ENCODE measurements at regions not wholly inside any gene's neighbourhood (a gene's known extent, or its start where the extent isn't known, plus 50 kb on each side); places are given as distances from the start of the nearest gene placed in this dataset.
"Not testable (repeated sequence)": the region's sequence is repeated elsewhere in the genome, so short reads cannot be mapped to it uniquely, and the experiment has no call there.

DNA sequence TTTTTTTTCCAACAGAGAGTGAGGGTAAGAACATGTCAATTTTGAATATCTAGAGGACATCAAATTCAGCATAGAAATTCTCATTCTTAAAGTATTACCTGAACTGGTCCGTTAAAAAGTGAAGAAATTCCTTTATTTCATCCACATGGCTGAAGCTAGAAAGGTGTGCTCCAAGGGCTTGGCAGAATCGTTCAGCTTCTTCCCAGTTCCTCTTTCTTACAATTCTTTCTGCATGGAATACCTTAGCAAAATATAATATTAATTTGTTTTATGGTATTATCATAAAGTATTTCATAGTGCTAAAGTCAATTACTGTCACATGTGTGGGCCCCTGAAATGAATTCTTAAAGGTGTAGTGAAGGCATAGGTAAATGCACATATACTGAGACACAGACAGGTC lies 74.3 kb upstream of the CD302 start:
- Histone ChIP-seq H4K91ac (ENCODE audit: insufficient read depth, low read depth, low read length) (no peak overlapping the region), H2AFZ (replicated peaks; ENCODE audit: low read length, poor library complexity) (no peak overlapping the region), H3K9ac (ENCODE audit: low read depth, low read length) (no peak overlapping the region), H3K27ac (ENCODE audit: insufficient read depth, low read length) (no peak overlapping the region), H4K5ac (ENCODE audit: low read depth, low read length) (no peak overlapping the region), H3K36me3 (ENCODE audit: control insufficient read depth, insufficient read depth, low read length) (no peaks in the 10 kb centered on the region), H3K4ac (ENCODE audit: low read depth, low read length) (no peak overlapping the region), H3K4me2 (ENCODE audit: low read depth, low read length) (no peak overlapping the region), H2AK5ac (ENCODE audit: low read depth, low read length) (no peak overlapping the region), H3K9me1 (ENCODE audit: insufficient read depth, low read length) (no peaks in the 10 kb centered on the region), H2AK9ac (replicated peaks; ENCODE audit: low read depth, low read length, poor library complexity) (no peak overlapping the region), H2BK15ac (ENCODE audit: low read depth, low read length) (no peak overlapping the region), H3K27me3 (ENCODE audit: control insufficient read depth, insufficient read depth, low read length) (no peaks in the 10 kb centered on the region; the same call in 1 of the 2 replicates), H3K14ac (replicated peaks; ENCODE audit: low read depth, low read length) (no peak overlapping the region), H3K9me3 (ENCODE audit: control insufficient read depth, insufficient read depth, low read length) (no peaks in the 10 kb centered on the region), H2BK5ac (ENCODE audit: low read depth, low read length, poor library complexity, severe bottlenecking) (no peak overlapping the region), H4K8ac (ENCODE audit: low read depth in 2 of 2, low read length in 2 of 2) (no peak overlapping the region), H4K20me1 (ENCODE audit: insufficient read depth, low read length) (no peaks in the 10 kb centered on the region), H3K4me1 (ENCODE audit: control insufficient read depth, insufficient read depth, low read length) (no peaks in the 10 kb centered on the region), H2BK20ac (ENCODE audit: low read depth, low read length) (no peak overlapping the region), H3K79me1 (ENCODE audit: low read depth in 1 of 2, low read length in 2 of 2) (no peaks in the 10 kb centered on the region), H3K18ac (ENCODE audit: low read depth, low read length) (no peak overlapping the region), H3K56ac (ENCODE audit: extremely low read depth, insufficient read depth, low read length) (no peak overlapping the region), H3K4me3 (ENCODE audit: insufficient read depth, low read depth, low read length) (no peak overlapping the region), H3K23ac (ENCODE audit: low read depth, low read length) (no peak overlapping the region), H2BK120ac (ENCODE audit: low read depth, low read length) (no peak overlapping the region)
- ATAC-seq (ENCODE audit: low read depth) (no peak), DNase-seq (no peak)
- BruUV-seq (replicated peaks) = no TSS peak
- TF ChIP-seq FOS (IDR thresholded peaks at IDR 0.05; ENCODE audit: low read depth, low read length) (no peak), SMC3 (IDR thresholded peaks at IDR 0.05; ENCODE audit: low read depth, low read length) (no peak), MAZ (IDR thresholded peaks at IDR 0.05; ENCODE audit: borderline replicate concordance, low read depth, low read length) (no peak), BHLHE40 (IDR thresholded peaks at IDR 0.05; ENCODE audit: low read depth, low read length) (no peak), RAD21 (IDR thresholded peaks at IDR 0.05; ENCODE audit: low read length) (no peak), CEBPB (IDR thresholded peaks at IDR 0.05; ENCODE audit: low read depth, low read length) (no peak), MXI1 (IDR thresholded peaks at IDR 0.05; ENCODE audit: borderline replicate concordance, low read depth, low read length) (no peak), POLR2A (IDR thresholded peaks at IDR 0.05; ENCODE audit: low read depth, low read length) (no peak)
- TF ChIP-seq, protein P1, sequence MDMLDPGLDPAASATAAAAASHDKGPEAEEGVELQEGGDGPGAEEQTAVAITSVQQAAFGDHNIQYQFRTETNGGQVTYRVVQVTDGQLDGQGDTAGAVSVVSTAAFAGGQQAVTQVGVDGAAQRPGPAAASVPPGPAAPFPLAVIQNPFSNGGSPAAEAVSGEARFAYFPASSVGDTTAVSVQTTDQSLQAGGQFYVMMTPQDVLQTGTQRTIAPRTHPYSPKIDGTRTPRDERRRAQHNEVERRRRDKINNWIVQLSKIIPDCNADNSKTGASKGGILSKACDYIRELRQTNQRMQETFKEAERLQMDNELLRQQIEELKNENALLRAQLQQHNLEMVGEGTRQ (IDR thresholded peaks at IDR 0.05; ENCODE audit: low read depth, low read length) = no peak
- in situ Hi-C loops (cut with MboI; ENCODE audit: low sequenced_read_pairs) = no loop called here
- WGBS, 2 experiments (ENCODE audit: extremely low coverage in 2 of 2, insufficient read length in 1 of 2) = no CpG with 5 or more reads among the region's 2 CpGs
- POLR2A ChIA-PET (ENCODE audit: unreplicated experiment) = no interaction called here
- dilution Hi-C loops (cut with HindIII; ENCODE audit: low sequenced_read_pairs, unreplicated experiment) = no loop called here
- CTCF ChIA-PET = no interaction called here
- intact Hi-C loops (cut with micrococcal nuclease) = no loop called here

DNA sequence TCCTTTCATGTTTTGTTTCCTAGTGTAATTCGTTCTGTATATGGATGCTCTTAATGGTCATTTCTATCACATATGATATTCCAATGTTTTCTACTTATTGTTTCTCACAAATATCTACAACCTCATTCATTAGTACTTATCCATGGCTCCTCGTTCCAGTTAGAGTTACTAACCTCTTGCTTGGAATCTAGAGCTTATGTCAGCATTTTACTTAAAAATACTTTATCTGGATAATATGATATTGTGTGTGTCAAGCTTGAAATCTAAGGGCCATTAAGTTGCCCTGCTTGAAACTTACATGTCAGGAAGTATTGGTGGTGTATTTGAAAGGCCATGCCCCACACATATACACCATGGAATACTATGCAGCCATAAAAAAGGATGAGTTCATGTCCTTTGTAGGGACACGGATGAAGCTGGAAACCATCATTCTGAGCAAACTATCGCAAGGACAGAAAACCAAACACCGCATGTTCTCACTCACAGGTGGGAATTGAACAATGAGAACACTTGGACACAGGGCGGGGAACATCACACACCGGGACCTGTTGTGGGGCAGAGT lies 70.7 kb upstream of the CD302 start:
- H3K4me3 ChIP-seq (ENCODE audit: insufficient read depth, low read depth, low read length); H2BK15ac ChIP-seq (ENCODE audit: low read depth, low read length); BruUV-seq (replicated peaks); H3K14ac ChIP-seq (replicated peaks; ENCODE audit: low read depth, low read length); H3K79me1 ChIP-seq (ENCODE audit: low read depth in 1 of 2, low read length in 2 of 2); ATAC-seq (ENCODE audit: low read depth); H3K9ac ChIP-seq (ENCODE audit: low read depth, low read length); H4K8ac ChIP-seq (ENCODE audit: low read depth in 2 of 2, low read length in 2 of 2); H2AFZ ChIP-seq (replicated peaks; ENCODE audit: low read length, poor library complexity); H3K9me1 ChIP-seq (ENCODE audit: insufficient read depth, low read length); H3K4ac ChIP-seq (ENCODE audit: low read depth, low read length); H2BK120ac ChIP-seq (ENCODE audit: low read depth, low read length); H3K27ac ChIP-seq (ENCODE audit: insufficient read depth, low read length); H3K56ac ChIP-seq (ENCODE audit: extremely low read depth, insufficient read depth, low read length); dilution Hi-C loops (cut with HindIII; ENCODE audit: low sequenced_read_pairs, unreplicated experiment); H3K36me3 ChIP-seq (ENCODE audit: control insufficient read depth, insufficient read depth, low read length); H3K23ac ChIP-seq (ENCODE audit: low read depth, low read length); in situ Hi-C loops (cut with MboI; ENCODE audit: low sequenced_read_pairs); H3K9me3 ChIP-seq (ENCODE audit: control insufficient read depth, insufficient read depth, low read length); H4K5ac ChIP-seq (ENCODE audit: low read depth, low read length); H3K18ac ChIP-seq (ENCODE audit: low read depth, low read length); H4K91ac ChIP-seq (ENCODE audit: insufficient read depth, low read depth, low read length); intact Hi-C loops (cut with micrococcal nuclease); CTCF ChIA-PET; H2AK9ac ChIP-seq (replicated peaks; ENCODE audit: low read depth, low read length, poor library complexity); H2BK20ac ChIP-seq (ENCODE audit: low read depth, low read length); H3K4me1 ChIP-seq (ENCODE audit: control insufficient read depth, insufficient read depth, low read length); H3K4me2 ChIP-seq (ENCODE audit: low read depth, low read length); DNase-seq; H2BK5ac ChIP-seq (ENCODE audit: low read depth, low read length, poor library complexity, severe bottlenecking); H2AK5ac ChIP-seq (ENCODE audit: low read depth, low read length); H4K20me1 ChIP-seq (ENCODE audit: insufficient read depth, low read length); H3K27me3 ChIP-seq (ENCODE audit: control insufficient read depth, insufficient read depth, low read length): not testable (repeated sequence)
- POLR2A ChIA-PET (ENCODE audit: unreplicated experiment) = interaction anchor here (0.6 to 0.7 kb wide), 2 partner anchors 27 to 162 kb away, joined by 3 read pairs; no protein-coding TSS in a partner anchor
- no CpG with 5 or more reads among the region's 7 CpGs for WGBS, 2 experiments (ENCODE audit: extremely low coverage in 2 of 2, insufficient read length in 1 of 2)

Data from IMR-90 (cell line).